ELR (cell line): ENCODE measurements at regions not wholly inside any gene's neighbourhood (a gene's known extent, or its start where the extent isn't known, plus 50 kb on each side); places are given as distances from the start of the nearest gene placed in this dataset.

Source experiments
- DNase-seq: peaks from one replicate; pipeline ENCODE4 v3.0.0-alpha.2; 2015; ENCODE audit warnings: low read depth

DNA sequence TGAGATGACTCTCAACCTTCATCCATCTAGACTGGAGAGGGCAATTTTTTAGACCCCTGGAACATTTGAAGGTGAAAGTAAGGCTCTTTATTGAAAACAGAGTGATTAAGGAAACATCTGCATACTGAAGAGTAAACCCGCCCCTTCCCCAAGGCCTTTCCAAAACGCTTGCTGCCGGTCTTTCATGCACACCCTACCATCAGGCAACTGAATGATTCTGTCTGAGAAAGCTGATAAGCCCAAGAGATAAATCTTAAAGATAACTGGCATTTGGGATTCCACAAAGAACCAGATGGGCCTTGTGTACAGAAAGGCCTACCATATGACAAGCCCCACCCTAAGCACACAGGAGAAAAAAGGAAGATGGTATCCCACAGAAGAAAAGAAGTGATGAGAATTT, 54.4 kb upstream of the PIK3R1 start:
- no peak for DNase-seq

DNA sequence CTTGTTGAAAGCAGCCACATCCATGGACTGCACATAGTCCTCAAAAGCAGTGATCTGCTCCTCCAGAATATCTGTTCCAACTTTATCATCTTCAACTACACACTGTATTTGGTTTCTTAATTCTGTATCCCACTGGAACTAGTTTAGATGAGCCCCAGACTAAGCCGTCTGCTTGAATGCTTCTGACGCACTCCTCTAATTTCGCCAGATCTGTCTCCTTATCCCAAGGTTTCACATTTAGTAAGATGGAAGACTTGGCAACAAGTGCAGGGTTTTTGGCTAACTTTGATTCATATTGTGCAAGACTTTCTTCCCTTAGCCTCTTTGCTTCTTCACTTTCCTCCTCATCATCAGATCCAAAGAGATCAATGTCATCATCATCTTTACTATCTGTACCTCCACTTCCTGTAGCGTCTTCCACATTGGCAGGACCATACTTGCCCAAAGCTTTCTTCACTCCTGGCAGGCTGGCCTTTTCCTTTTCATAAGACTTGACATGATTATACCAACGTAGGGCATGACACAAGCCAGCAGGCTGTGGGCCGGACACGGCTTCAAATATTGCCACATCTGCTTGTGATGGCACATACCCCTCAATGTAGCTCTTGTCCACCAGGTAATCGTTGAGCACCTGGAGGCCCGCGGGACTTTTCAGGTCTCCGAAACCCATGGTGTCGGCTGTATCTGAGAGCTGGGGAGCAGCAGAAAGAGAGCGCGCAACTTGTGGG, 56.2 kb upstream of the PIK3R1 start:
- DNase-seq = no peak

DNA sequence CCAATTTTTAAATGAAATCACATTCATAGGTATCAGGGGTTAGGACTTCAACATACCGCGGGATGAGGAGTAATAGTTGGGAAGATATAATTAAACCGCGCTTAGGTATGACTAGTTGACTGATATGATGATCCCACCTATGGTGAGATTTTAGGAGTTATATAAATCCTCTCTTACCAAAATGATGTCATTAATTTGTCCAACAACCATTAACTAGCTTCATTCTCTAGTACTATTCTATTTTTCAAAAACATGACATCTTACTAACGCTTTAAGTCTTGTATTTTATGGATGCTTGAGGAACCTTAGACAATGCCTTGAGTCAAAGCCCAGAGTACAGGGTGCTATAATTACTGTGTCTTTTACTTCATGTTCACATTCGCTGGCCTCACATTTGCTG, 59.6 kb upstream of the PIK3R1 start:
- no peak for DNase-seq

DNA sequence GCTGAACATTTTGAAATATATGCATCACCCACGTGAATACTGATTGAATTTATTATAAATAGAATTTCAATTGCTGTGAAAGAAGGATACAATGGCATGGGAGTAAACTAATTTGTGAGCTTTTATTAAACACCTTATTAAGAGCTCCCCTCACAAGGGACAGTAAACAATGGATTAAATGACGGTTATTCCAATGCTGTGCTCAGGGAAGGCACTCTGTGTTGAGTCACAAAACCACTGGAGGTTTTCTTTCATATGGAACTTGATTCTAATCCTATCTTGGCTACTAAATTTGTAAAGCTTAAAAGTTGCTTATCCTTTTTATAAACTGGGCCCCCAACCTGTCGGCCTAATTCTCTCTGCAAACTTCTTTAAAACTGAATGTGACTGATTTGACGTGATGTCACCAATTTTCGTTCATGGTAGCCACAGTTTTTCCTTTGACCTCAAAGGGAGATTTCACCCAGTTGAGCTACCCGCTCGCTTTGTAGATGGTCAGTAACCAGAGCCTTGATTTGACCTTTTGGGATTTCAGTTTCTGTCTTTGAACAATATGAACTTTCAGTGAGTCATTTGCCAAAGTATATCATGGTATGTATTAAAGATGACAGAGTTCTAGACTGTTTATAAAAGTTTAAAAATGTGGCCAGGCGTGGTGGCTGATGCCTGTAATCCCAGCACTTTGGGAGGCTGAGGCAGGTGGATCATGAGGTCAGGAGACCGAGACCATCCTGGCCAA, 61.3 kb upstream of the PIK3R1 start:
- no peak for DNase-seq

DNA sequence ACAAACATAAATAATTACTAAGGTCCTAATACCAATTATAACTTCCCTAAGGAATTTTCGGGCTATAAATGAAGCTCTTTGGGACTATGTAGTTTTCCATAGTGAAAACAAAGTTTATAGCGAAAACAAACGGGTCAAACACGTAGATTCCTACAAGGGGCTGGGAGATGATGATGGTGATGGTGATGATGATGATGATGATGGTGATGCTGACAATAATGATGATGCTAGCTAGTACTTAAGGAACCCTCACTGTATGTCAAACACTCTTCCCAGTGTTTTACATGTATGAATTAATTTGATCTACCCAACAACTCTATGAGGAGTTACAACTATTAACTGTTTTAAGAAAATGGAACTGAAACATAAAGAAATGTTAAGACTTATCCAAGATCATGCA, 63.7 kb upstream of the PIK3R1 start:
- DNase-seq = no peak

DNA sequence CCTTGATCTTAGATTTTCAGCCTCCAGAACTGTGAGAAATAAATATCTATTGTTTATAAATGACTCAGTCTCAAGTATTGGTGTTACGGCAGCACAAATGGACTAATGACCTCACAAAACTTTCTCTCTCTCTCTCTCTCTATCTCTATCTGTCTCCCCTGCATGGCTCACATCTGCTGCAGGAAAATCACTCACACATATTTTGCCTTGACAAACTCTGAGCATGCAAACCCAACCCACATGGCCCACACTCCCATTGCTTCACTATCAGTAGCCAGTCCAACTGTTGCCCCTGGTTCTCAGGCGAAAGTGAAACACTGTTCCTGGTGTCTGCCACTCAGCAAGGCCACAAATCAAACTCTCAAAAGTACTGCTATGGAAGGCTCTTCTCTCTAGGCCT, 66.4 kb upstream of the PIK3R1 start:
- DNase-seq = peak; percentile 36

DNA sequence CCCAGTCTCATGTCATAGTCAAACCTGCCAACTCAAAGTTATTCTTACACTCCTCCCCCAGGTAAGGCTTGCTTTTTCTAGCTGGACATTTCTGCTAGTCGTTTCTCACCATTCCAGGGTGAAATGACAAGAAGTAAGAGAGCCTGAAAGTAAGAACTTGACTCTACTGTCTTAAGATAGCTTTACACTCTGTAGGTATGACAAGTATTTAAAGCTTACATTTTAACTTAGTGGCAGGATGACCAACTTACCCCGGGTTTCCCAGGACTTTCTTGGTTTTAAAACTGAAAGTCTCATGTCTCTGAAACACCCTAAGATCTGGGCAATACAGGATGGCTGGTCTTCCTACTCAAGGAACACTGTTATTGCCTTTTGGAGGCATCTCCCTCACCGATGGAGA, 67.5 kb upstream of the PIK3R1 start:
- DNase-seq = no peak

DNA sequence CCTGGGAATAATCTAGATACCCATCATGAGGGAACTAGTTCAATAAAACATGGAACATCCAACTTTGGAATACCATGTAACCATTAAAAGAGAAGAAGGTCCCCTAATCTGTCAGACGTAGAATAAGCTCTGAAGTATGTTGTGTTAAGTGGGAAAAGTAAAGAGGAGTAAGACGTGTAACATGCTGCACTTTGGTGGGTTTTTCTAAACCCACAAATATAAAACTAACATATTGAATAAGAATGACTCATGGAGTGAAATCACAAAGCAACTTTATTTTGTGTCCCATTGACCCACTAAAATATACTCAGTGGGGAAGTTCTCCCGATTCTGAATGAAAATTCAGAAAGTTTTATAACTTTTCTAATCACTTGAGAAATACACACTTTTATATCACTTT, 67.9 kb upstream of the PIK3R1 start:
- DNase-seq = peak; percentile 19

DNA sequence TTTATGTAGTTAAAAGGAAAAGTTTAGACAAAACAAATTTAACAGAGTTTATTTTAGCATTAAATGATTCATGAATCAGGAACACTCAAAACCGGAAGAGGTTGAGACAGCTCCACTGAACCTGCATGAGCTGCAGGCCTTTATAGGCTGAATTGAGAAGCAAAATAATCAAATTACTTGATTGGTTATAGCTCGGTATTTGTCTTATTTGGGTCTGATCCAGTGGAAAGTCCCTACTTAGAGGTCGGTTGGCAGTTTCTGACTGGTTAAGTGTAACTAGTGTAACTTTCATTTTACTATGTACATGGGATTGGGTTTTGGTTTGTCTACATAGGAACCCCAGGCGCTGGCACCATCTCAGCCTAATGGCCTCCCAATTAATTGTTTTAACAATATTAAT, 74.1 kb upstream of the PIK3R1 start:
- peak; percentile 63 for DNase-seq

DNA sequence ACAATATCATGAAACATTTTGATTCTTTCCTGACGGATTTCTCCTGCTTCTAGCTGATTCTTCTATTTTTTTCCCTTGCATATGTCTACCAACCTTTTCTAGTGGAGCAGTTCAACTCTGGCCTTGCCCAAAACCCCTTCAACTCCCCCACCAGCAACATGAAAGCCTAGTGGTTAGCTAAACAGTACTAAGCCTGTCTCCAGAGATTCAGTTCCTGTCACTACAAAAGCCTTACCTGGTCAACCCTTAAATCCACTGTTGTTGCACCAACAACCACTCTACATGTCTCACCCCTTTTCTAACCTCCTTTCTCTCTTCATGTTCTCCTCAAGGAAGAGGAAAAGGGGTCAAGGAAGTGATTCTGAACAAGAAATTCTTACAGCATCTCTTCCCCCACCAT, 74.8 kb upstream of the PIK3R1 start:
- no peak for DNase-seq

DNA sequence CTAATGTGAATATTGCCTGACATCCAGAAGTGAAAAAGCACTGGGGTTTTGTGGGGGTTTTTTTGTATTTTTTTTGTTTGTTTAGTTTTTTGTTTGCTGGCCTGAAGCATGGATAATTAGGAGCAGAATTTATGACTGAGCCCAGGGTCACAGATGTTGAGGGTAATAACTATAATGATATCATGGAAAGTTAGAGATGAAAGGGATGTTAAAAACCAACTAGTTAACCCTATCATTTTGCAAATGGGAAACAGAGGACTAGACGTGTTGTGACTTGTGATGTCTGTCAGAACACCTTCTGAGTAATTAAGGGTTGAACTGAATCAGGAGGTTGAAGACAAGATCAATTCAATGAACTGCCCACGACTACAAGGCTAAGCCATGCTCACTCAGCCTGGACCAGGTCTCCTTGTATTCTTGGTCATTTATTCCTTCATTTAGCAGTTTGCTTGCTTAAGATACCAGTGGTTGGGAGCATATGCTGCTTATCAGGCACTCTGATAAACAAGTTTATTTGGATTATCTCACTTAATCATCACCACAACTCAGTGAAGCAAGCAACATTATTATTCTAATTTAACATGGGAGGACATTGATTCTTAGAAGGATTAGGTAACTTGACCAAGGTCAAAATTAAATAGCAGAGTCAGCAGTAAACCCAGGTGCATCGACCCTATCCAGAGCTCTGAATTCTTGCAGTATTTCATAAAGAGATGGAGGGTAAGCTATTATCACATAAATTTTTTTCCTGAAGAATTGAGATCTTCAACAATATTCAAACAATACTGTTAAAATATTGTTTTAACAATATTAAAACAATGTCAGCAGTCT, 75.7 kb upstream of the PIK3R1 start:
- no peak for DNase-seq

DNA sequence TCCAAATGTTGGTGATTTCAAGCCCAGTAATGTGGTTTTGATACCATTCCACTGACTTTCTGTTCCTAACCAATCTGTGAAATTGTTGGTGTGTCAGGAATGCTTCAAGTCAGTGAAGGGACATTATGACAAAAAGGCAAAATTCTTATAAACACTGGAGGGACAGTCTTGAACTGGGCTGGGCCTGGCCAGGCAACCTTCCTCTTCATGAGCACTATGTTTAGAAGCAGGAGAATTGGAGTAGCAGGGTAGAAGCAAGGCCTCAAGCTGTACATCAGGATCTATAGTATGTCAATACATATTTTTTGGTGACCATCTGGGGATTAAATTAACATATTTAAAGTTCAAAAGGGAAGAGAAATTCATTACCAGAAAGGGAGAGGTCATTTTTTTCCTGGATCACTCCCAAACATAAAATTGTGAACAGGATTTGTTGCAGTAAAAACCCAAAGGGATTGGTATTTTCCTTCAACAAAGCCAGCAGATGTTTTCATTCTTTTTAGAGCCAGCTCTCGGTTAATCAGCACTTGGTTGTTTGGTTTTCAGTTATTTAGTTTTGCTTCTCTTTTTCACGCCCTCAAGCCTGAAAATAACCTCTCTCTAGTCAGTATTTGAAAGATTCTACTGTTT, 77.9 kb upstream of the PIK3R1 start:
- DNase-seq = no peak

DNA sequence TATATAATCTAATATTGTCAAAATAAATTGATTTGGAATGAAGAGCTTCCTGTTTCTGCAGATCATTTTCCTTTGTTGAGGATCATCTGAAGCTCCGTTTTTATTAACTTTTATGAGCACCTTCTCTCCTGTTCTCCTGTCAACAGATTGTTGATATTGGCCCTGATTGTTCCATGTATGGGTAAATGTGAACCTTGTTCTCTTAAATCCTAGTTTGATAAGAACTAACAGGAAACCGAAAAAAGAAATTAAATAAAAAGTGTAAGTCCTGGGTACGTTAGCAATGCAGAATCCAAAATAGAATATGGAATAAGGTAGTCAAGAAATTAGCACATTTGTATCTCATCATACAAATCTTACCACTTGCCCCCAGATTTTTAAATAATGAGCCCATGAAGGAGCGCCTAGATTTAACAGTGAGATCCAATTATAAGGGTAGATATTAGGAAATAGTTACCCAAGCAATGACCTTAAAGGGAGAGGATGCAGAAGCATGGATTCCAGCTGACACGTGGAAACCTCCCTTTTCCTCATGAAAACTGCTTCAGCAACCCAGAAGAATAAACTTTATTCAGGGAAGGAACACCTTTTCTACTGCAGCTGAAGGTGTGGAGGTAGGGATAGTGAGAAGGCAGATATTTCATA, 80.8 kb upstream of the PIK3R1 start:
- DNase-seq = no peak

DNA sequence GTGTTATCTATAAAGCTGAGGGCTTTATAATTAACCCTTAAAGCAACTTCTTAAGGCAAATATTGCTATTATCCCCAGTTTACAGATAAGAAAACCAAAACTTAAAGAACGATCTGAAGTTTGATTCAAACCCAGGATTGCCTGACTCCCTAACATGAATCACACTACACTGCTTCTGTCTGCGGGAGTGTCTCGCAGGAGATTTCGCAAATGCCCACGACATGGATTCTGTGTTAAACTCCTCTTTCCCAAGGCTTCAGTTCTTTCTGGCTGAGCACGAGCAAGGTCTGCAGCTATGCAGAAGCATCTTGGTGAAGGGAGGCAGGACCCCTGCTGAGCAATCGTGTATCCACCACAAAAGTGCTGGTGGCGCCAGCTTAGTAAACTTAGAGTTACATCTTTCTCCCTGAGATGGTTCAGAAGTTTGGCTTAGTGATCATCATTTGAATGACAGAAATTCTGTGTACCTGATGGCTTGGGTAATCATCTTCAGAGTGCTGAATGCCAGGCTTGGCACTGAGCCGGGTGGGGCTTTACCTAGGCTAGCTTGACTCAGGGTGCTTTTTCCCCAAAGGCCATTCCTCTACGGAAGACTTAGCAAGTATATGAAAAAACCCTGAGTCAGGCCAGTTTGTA, 81.4 kb upstream of the PIK3R1 start:
- DNase-seq = no peak

DNA sequence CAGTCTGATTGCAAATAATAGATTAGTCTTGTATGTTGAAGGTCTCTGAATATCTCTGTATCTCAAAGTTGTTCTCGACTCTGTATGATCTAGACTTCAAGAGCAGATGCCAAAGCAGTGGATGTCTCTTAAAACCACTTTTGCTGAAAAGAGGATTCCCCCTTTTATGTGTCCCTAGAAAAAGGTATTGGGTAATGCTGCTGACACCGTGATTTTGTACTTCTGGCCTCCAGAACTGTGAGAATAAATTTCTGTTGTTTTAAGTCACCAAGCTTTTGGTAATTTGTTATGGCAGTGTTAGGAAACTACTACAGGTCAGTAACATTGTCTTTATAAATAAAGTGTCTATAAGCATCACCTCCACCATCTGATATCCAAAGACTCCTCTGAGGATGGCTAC, 85.3 kb upstream of the PIK3R1 start:
- DNase-seq = no peak

DNA sequence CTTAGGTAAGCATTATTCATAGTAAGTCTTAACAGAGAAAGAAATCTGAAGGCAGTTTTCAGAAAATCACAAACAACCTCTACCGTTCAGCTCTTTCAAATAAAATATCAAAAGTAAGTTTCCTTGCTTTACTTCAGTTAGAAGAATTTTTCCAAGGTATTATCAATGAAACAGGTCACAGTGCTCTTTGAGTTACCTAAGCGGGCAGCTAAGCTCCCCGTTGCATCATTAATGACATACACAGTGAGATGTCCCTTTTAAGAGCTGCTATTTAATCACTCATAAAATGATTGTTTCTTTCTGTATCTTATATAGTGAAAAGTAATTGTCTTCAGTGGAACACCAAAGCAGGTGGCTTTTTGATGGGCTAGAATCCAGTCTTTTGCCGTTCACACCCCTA, 86.2 kb upstream of the PIK3R1 start:
- no peak for DNase-seq

DNA sequence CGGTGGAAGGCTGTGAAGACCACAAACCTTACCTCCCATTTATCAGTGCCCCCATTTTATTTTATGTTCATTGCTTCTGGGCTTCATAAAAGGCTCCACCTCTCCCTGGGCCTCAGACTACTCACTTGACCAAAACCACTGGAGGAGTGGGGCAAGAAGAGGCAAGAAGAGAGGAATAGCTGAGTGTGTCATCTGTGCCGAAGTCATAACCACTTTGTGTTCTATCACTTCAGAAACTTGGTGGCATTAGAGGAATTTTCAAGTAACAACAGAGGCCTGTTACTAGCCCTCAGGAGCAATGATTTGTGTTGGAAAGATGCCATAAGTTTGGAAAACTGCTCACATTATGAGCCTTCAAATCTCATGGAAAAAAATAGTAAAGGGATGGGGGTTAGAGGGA, 88.7 kb upstream of the PIK3R1 start:
- no peak for DNase-seq

DNA sequence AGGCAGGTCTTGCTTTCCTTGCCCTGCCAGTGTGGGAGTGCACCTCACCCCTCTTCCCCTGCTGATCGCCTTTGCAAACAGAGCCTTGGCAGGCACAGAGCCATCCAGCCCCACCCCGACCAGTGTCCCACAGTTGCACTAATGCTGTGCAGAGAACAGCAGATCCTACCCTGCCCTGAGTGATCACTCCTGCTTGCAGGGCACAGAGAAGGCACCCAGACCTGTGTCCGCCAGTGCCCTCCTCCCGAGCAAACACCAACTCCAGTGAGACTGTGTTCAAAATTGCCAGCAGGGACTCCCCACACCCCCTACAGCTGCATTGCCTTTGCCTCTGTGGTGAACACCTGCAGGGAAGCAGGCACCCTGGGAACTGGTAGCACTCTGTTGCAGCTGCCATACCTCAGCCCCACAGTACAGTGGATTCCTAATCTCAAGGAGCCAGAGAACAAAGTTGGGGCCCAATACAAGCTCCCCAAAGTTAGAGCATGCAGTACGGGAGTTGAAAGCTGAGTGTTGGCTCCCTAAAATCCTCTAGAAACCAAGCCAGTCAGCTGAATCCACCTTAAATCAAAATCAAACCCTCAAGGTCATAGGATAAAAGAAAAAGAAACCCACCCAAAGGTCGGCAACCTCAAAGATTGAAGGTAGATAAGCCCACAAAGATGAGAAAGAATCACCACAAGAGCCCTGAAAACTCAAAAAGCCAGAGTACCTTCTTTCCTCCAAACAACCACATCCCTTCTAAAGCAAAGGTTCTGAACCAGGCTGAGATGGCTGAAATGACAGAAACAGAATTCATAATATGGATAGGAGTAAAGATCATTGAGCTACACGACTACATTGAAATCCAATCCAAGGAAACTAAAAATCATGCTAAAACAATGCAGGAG, 92.9 kb upstream of the PIK3R1 start:
- no peak for DNase-seq

DNA sequence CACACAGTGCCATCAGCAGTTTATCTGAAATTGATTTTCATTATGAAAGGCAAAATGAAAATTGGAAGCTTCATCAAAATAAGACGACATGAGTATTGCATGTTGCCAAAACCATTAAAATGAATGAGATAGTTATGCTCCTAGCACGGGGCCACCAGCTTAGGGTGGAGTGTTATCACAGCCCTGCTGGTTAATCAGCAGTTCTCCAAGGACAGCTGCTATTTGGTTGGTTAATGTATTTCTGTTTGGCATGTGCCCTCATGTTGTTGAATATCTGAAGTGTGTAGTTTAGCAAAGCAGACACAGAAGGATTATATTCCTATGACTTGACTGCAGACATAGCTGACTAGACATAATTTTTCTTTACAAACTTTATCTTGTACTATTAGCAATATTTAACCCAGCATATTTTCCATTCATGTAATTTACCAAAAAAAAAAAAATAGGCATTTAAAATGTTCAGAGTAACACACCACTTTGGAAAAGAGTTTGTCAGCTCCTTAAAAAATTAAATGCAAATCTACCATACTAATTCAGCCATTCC, 98.6 kb upstream of the PIK3R1 start:
- no peak for DNase-seq

DNA sequence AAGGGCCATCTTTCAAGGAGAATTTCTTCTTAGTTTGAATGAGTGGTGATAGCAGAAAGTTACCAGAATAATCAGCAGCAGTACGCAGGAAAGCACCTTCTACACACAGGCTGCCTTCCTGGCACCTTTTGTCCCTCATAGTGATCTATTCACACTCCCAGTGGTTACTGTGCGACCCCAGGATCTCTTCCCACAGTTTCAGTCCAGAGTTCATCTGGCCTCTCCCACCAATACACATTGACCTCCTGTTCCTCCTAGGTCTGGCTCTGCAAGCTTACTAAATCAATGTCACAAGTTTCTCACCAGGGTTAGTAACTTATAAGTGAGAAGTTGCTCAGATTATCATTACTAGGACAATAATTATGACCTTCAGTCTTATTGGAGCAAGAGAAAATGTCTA, 99.1 kb upstream of the PIK3R1 start:
- DNase-seq = no peak
